GM18868 (cell line): ENCODE measurements at regions not wholly inside any gene's neighbourhood (a gene's known extent, or its start where the extent isn't known, plus 50 kb on each side); places are given as distances from the start of the nearest gene placed in this dataset.
"Not testable (repeated sequence)": the region's sequence is repeated elsewhere in the genome, so short reads cannot be mapped to it uniquely, and the experiment has no call there.

ENCODE experiments used
- ATAC-seq: cut with Tn5 transposase; IDR thresholded peaks from one replicate; pipeline ENCODE4 v1.9.1; 2021; ENCODE audit warnings: mild to moderate bottlenecking, moderate library complexity; ENCODE audit not compliant: unreplicated experiment

GRCh38 chr2:53610260-53610659 is 157.3 kb upstream of the CHAC2 start:
- no peak for ATAC-seq

DNA sequence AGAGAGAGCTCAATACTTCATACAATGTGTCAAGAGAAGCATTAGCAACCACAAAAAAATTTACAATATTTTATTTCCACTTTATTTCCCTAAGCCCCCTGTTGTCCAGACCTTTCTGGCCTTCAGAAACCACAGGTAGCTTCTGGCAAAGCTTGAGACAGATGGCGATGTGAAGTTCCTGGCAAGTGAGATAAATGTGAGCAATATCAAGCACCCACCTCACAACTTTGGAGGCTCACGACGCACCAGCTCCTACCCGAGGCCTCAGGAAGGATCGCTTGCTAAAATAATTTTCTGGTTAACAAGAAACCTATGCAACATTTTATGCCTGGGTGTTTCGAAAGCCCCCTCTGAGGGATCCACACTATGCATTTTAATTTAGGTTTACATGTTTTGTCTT is 158.1 kb upstream of the CHAC2 start:
- ATAC-seq = no peak

DNA sequence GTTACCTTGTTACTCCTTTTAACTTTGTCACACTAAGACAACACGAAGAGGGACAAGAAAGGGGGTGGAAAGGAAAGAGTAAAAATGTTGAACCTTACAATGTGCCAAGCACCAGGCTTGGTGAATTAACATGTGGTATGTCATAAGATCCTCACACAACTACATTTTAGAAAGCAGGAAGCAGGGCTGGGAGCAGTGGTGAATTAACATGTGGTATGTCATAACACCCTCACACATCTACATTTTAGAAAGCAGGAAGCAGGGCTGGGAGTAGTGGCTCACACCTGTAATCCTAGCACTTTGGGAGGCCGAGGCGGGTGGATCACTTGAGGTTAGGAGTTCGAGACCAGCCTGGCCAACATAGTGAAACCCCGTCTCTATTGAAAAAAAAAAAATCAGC is 159.3 kb upstream of the CHAC2 start:
- ATAC-seq = no peak

DNA sequence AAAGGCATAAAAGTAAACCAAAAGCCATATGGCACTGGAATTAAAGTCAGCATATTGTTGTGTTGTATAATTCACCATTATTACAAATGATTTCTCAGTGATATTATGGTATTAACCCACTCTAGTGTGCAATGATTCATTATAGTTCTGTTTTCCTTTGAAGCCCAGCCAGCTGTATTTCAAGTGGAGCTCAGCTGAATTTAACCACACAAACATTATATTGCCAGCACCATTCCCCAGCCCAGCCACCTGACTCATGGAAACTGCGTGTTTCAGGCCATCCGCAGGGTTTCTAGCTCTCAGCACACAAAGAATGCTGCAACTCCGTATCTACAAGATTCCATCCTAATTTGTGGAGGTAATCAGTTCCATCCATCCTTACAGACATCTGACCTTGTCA is 166.8 kb upstream of the CHAC2 start:
- ATAC-seq = no peak

DNA sequence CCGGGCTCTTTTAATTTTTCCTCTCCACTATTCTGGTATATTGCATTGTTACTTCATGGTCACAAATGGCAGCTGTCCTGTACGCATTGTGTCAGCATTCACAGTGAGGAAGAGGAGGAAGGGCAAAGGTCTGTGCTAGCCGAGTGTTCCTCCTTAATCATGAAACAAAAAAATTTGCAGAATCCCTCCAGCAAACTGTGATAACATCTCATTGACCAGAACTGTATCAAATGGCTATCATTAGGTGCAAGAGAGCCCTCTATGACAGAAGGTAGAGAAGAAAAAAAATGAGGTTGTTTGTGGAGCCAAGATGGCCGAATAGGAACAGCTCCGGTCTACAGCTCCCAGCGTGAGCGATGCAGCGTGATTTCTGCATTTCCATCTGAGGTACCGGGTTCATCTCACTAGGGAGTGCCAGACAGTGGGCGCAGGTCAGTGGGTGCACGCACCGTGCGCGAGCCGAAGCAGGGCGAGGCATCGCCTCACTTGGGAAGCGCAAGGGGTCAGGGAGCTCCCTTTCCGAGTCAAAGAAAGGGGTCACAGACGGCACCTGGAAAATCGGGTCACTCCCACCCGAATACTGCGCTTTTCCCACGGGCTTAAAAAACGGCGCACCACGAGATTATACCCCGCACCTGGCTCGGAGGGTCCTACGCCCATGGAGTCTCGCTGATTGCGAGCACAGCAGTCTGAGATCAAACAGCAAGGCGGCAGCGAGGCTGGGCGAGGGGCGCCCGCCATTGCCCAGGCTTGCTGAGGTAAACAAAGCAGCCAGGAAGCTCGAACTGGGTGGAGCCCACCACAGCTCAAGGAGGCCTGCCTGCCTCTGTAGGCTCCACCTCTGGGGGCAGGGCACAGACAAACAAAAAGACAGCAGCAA is 180.6 kb upstream of the CHAC2 start:
- not testable (repeated sequence) for ATAC-seq

GRCh38 chr2:53584986-53585385 is 182.6 kb upstream of the CHAC2 start:
- ATAC-seq = no peak

DNA sequence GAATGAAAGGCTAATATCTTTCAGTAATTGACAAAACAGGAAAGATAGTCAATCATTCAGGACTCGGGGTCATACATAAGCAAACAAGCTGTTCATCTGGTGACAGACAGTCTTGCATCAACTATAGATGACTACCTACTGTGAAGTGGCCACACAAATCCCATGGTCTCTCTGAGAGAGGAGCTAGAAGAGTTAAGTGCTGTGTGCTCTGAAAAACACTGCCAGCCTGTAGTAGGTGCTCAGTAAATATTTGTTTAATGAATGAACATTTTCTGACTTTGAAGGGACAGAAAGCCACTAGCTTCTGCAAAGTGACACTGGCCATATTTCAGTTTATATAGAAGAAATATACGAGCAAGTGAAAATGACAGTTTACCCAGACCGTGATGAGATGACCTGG is 184.0 kb upstream of the CHAC2 start:
- ATAC-seq = no peak

- ATAC-seq = no peak
Measured at GRCh38 chr2:53582556-53582955, 185.0 kb upstream of the CHAC2 start.

DNA sequence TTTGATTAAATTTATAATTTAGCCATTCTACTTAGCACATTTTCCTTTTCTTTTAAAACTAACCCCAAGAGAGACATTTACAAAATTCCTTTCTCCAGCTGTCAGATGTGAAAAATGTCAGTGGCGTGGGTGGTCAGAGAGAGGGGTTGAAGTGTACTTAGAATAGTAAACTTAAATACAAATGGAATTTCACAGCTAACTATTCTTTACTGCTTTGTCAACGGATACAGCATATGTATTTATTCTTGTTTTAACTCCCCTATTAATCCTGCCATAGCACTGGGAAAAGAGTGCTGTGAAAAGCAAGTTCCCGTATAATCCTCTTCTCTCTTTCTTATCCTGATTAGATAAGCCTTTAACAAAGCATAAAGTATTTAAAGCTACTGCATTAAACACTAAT is 191.4 kb upstream of the CHAC2 start:
- ATAC-seq = no peak

DNA sequence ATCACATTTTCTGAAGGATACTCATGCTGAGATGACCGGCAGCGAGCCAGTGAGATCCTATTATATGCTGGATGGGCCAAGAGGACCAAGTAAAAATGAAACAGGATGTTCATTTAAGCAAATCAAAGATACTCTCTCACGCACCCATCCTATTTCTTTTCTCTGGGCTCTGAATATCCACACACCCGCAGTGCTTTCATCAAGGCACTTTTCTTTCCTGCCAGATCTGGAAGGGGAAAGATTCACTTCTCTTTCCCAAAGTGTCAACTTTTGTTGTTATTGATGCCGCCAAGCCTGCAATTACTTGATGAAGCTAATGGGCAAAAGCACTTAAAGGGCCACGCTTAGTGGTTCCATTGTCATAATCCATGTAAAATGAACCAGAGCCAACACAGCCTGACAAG is 191.9 kb upstream of the CHAC2 start:
- no peak for ATAC-seq

DNA sequence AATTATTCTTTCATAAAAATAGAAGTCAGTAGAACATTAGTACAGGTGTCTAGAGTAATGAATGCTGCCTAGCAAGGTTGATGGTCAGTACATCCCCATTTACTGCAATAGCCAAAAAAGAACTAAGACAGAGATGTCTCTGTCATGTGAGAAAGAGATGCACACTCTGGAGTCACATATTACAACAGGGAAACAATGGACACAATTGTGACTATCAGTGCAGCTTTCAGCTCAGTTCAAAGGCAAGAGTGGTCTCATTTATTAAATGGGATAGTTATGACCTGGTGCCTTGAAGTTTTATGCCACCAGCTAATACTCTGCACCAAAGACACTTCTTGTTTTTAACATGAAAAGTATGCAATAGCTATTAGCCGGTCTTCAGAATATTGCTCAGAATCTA is 194.9 kb upstream of the CHAC2 start:
- ATAC-seq = no peak

DNA sequence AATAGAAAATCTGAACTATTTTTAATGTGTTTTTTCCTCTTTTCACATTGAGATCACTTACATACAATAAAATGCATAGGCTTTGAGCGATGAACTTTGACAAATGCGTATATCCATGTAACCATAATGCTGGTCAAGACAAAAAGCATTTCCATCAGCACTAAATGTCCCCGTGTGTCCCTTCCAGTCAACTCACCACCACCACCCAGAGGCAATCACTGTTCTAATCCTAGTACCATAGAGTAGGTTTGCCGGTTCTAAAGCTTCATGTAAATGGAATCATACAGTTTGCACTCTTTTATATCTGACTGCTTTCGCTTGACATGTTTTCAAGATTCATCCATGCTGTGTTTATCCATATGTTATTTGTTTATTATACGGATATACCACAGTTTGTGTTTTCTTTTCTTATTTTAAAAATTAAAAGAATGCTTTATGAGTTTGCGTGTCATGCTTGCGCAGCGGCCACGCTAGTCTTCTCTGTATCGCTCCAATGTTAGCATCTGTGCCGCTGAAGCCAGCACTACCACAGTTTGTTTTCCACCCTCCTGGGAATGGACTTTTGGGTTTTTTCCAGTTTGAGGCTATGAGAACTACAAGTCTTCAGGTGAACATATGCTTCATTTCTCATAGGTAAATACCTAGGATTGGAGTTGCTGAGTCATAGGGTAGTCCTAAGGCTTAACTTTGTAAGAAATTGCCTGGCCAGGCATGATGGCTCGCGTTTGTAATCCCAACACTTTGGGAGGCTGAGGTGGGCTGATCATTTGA is 197.5 kb upstream of the CHAC2 start:
- no peak for ATAC-seq

GRCh38 chr2:53568469-53568868 is 199.1 kb upstream of the CHAC2 start:
- no peak for ATAC-seq

DNA sequence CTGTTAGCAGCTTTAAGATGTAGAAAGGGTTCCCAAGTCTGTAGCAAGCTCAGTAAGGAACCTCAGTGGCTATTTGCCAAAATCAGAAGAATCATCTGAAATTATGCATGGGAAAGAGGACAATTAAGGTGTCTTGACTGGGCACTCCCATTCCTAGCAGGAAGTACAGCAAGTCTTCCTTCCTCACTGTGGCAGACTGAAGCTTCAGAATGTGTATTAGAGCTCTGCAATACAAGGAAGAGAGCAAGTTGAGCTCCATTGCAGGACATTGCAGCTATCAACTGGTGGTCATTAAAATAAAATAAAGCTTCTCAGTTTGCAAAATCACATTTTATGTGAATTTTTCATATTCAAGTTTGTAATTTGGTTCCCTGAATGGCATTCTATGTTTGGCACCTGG is 200.5 kb upstream of the CHAC2 start:
- no peak for ATAC-seq

GRCh38 chr2:53562407-53562806 is 205.2 kb upstream of the CHAC2 start:
- ATAC-seq = no peak

DNA sequence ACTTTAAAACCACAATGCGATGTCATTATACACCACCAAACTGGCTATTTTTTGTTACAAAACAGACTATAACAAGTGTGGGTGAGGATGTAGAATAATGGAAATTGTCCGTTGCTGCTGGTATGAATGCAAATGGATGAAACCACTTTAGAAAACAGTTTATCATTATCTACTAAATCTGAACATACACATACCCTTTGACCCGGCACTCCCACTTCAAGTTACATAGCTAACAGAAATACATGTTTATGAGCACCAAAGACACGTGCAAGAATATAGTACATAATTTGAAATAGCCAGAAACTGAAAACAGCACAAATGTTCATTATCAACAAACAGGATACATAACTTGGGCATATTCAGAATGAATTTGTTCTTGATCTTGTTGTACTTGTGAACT is 206.4 kb upstream of the CHAC2 start:
- ATAC-seq = no peak

DNA sequence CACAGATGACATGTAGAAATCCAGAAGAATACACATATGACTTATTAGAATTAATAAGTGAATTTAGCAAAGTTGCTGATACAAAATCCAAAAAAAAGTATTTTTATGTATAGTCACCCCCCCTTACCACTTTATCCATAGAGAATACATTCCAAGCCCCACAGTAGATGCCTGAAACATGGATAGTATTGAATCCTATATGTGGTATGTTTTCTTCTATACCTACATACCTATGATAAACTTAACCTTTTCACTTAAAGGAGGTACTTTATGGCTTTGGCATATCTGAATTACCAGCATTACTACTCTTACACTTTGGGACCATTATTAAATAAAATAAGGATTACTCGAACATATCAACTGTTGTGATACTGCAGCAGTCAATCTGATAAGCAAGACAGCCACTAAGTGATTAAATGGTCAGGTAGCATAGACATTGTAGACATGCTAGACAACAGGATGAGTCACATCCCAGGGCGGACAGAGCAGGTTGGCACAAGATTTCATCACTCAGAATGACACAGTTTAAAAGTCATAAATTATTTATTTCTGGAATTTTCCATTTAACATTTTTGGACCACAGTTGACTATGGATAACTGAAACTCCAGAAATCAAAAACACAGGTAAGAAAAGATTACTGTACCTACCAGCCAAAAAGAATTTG is 208.2 kb upstream of the CHAC2 start:
- ATAC-seq = no peak

DNA sequence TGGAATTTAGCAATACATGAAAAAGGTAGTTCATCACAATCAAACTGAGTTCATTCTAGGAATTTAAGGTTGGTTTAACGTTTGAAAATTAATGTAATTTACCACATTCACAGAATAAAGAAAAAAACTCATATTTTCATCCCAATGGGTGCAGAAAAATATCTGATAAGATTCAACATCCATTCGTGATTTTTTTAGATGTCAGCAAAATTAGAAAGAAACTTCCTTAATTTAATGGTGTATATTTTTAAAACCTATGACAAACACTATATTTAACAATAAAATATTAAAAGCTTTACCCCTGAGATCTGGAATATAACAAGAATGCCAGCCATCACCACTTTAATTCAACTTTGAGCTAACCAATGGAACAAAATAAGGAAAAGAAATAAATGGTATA is 208.7 kb upstream of the CHAC2 start:
- no peak for ATAC-seq

DNA sequence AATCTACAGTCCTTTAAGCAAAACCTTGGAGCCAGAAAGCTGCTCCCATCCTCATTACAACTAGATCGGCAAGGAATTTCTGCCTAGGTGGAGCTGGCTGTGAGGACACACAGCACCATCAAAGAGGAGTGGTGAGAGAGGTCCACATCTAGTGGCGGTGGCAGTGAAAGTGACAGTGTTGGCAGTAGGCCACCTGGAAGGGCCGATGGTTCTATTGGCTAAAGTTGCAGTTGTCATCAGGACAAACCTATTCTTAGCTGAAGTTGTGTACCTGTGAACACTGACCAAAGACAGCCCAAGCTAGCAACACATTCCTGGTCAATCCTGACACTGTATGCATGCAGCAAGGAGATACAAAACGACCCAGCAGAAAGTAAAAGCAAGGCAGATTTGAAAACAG is 218.1 kb upstream of the CHAC2 start:
- no peak for ATAC-seq

GRCh38 chr2:53545604-53546003 is 222.0 kb upstream of the CHAC2 start:
- ATAC-seq = no peak

DNA sequence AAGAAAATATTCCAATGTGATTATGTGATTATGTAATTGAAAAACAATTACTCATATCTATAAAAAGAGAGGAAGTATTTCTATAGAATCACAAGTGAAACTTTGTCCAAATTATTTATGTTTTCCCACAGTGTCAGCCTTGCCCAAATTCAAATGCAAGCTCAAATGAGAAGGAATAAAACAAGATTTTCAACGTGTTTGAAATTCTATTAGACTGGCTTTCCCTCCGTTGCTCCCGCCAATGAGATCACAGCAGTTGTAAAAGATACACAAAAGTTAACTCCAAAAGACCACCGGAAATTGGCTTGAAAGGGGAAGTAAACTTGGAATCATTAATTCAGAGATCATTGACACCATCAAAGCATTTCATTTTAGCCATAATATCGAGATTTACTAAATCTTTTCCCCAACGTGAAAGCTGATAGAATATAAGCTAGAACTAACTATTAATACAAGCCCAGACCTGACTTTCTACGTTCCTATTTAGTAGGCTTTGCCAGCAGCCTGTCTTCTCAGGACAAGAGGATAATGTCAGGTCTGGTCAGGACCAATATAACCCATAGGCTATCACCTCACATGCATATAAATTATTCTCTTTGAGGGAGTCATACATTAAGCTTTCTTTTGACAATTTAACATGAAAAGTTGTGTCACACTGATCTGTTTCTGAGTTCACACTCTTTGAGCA is 222.6 kb upstream of the CHAC2 start:
- ATAC-seq = no peak
